NCI-H345 treated with DMSO at 0.1 percent for 48 hours (cell line): ENCODE measurements at regions not wholly inside any gene's neighbourhood (a gene's known extent, or its start where the extent isn't known, plus 50 kb on each side); places are given as distances from the start of the nearest gene placed in this dataset.

Source experiments
- DNase-seq: peaks from one replicate; lab custom pipeline; 2025; ENCODE audit not compliant: unreplicated experiment; lab: John Stamatoyannopoulos, UW

DNA sequence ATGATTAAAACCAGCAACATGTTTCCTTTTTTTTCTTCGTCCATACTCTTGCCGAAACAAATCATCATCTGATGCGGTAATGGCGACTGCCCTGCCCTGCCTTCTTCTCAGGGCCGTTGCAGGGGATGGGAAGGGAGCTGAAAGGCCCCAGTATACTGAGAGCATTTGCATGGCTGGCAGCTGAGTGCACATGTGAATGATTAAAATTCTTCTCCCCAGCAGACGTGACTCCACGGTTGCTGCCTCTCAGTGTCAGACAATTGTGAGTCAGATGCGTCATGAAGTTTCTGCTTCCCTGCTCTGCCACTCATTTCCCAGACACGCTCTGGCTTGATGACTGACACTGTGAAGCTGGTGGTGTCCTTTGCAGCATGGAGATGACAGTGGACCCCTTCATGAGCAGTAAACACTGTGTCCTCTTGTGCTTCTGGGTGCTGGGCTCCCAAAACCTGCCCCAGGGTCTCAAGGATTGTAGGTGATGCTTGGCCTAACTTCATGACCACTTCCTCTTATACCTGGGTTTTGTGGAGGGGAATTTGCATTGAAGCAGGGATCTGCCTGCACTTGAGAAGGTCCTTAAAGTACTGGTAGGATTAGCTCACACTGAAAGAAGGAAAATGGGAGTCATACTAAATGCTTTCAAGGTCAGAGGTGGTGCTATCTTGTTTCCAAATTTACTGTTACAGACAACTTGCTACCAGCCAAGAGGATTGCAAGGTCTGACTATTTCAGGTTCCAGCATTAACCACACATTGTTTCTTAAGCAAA lies 222.5 kb upstream of the COPS8 start:
- no peak for DNase-seq

DNA sequence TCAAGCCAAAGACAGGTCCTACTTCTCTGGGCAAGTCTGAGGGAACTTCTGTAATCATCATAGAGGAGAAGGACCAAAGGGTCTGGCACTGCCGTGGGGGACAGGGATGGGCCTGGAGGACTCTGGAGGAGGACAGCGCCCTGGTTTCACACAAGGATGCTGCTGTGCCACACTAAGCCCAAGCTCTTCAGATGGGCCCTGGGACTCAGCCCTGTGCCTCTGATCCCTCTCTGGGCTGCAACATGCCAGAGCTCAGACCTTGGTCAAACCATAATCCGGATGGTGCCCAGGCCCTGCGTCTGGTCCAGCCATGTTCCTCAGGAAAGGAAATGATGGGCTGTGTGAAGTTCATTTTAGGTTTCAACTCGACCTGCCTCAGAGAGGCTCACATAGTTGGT lies 222.0 kb upstream of the COPS8 start:
- DNase-seq, result no peak

DNA sequence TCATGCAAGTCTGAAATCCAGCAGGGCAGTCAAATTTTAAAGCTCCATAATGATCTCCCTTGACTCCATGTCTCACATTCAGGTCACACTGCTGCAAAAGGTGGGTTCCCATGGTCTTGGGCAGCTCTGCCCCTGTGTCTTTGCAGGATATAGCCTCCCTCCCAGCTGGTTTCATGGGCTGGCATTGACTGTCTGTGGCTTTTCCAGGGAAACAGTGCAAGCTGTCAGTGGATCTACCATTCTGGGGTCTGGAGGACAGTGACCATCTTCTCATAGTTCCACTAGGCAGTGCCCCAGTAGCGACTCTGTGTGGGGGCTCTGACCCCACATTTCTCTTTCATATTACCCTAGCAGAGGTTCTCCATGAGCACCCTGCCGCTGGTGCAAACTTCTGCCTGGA lies 220.6 kb upstream of the COPS8 start:
- DNase-seq, result no peak

DNA sequence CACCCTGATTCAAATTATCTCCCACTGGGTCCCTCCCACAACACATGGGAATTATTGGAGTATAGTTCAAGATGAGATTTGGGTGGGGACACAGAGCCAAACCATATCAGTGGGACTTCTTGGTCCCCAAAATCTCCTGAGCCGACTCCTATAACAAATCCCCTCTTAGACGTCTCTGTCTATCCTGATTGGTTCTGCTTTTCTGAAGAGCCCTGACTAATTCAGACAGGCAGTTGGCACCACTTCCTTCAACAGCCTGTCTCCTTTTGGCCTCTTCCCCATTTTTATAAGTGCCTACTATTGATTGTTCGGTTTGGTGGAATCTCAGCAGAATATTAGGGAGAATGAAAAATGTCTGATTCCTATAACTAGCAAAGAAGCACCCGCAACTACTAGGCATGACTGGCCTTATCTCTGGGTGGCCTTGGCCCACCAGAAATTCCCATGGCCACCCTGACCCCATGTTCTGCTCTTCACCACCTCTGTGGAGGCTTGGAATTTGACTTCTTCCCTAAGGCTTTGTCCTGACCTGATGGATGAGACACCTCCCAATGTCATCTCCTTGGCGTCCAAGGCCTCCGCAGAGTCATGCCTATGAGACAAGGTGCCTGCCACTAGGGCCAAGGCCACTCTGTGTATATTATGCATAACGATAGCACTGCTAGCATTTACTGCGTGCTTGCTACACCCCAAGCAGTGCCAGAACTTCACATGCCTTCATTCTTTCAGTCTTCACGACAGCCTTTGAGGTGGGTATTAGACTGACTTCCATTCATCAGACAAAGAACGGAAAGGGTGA lies 218.9 kb upstream of the COPS8 start:
- DNase-seq, result no peak

DNA sequence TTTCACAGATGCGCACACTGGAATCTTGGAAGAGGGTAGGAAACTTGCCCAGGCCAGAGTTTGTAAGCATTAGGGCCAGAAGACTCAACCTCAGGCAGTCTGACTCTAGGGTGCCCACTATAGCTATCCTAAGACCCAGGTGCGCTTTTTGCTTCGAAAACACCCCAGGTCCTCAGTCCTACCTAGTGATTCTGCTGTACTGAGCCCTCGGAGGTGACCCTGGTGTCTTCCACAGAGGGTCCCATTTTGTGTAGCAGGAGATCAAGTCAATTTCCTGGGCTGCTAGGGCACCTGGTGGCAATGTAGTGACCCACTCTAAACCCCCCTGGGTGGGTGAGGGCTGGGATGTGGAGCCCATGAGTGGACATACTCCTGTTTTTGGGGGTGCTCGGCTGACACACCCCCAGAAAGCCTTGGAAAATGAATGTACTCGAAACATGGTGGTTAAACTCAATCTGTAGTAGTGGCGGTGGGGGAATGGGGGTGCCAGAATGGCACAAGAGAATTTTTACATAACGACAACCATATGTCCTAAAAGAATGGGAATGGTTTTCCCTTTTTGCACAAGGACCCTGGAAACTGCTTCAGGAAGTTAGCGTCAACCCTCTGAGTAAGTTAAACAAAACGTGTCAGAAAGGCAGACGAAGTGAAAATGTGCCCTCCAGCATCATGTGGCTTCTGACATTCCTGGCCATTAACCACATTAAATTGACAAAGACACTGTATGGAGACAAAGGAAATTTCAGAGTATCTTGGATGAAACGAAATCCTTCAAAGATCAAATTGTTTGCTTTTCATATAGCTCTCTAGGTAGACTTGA lies 218.0 kb upstream of the COPS8 start:
- DNase-seq, result no peak

DNA sequence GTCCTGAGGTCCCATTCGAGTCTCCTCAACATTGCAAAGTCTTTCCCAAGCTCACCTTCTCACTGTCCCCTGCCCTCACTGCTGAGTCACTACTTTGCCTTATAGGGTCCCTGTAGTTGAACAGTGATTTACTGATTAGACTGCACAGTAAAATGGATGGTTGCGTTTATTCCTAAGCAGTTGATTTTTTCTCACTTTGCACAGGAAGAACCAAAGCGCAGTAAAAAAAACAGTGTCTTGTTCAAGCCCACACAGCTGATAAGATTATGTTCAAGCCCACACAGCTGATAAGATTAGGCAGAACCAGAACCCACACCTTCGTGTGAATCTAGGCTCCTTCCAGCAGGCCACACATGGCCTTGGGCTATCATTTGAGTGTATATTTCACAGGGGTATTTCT lies 215.3 kb upstream of the COPS8 start:
- DNase-seq, result no peak

DNA sequence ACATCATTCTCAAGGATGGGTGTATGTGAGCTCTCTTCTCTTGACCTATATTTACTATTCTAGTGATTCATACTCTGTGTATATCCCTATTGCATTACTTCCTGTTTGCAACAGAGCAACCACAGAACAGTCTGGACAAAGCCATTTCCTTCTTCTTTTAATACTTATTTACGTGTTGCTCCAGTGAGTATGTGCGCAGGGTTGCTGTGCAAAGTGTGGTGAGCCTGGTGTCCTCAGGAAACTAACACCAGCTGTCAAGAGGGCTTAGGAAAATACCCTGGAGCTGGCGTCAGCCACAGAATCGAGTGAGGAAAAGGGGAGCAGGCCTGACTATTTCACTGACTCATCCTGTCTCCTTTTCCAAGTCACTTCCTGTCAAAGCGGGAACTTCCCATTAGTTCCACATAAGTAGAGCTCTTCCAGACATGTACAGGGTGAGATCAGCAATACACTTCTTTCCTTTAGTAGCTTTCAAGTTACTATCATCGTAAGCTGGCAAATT lies 214.1 kb upstream of the COPS8 start:
- DNase-seq, result no peak

DNA sequence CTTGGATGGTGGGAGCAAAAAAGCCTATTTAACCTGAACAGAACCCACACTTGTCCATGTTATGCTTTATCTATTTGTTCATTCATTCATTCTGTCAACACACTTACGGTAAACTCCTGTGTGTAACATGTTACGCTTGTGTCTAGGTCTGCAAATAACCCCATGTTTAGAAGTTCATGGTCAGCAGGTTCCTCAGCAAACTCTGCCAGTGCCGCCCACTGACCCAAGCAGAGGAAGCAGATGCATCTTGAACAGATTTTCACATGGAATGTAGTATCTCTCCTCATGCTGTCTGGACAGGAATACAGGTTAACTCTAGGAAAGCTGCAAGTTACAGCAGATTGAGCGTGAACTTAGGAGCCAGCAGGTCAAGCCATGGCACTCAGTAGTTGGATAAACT lies 213.7 kb upstream of the COPS8 start:
- DNase-seq, result no peak

DNA sequence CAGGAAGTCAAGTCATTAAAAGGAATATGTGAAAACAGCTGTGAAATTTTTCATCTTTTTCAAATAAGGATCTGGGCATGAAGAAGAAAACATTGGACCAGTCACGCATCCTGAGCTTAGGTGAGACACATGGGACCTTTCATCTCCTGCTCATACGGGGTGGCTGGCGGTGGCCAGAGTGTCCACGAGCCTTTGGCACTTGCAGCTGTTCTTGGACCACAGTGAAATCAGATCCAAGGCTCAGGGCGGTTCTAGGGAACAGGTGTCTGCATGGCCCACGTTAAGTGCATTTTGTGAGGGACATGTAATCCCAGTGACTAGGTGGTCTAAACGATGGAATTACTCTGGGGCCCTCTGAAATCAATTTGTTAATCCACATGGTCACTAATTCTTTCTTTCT lies 212.7 kb upstream of the COPS8 start:
- no peak for DNase-seq

DNA sequence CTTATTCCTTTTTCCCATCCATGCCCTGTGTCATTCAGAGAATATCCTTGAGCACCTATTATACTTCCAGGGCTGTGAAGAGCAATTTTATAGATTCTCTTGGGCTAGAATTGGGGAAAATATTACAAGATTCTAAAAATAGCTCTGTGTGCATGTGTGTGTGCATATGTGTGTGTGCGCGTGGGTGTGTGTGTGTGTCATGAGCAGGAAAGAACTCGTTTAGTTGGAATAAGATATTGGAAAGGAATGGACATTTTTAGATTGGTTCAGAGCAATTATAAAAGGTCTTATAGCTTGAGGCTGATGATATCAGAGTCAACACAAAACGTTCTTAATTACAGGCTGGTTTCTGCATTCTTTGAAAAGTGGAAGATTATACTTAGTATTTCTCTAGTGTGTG lies 212.1 kb upstream of the COPS8 start:
- no peak for DNase-seq

DNA sequence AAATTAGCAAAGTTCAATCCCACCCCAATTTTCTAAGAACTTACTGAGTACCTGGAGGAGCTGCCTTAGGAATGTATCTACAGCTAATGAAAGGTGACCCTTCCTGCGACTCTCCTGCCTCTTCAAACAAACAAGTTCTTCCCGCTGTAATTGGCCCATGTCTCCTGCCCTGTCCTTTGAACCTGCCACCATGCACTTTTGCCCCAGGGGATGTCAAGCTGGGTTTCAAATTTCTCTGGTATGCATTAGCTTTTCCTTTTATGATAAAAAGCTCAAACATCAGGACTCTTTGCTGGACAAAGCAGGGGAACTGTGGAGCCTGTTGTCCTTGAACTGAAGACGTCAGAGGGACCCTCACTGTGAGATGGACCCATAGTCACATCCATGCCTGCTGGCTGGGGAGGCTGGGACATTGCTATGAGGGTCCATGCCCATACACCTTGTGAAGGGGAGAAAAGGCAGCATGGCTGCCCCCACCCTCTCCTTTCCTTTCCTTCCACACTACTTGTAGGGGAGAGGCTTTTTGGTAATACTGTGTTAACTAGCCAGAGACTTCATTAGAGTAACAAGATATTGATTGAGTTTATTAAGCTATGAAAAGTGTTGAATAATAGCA lies 210.7 kb upstream of the COPS8 start:
- no peak for DNase-seq

DNA sequence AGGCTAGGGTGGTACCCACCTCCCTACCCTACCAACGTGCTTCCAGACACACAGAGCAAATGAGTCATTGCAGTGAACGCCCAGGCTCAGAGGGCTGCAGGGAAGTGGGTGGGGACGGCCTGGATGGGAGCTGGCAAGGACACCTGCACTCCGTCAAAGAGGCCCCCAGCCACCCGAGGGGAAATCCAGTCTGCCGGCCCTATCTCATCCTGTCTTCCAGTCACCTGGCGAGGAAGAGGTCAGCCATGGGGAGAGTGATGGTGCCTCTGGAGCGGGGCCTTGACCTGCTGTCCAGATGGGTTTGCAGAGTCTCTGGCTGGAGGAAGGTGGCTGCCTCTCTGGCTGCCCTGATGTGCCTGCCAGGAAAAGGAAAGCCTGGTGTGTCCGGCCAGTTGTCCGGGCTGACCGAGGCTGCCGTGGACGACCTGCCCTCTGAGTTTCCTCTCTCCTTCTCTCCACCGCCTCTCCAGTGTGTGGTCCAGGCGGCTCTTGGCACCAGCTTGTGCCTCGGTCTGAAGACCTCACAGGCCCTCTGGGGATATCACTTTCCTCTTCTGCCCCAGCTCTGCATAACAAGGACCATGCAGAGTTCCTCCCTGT lies 209.7 kb upstream of the COPS8 start:
- no peak for DNase-seq

DNA sequence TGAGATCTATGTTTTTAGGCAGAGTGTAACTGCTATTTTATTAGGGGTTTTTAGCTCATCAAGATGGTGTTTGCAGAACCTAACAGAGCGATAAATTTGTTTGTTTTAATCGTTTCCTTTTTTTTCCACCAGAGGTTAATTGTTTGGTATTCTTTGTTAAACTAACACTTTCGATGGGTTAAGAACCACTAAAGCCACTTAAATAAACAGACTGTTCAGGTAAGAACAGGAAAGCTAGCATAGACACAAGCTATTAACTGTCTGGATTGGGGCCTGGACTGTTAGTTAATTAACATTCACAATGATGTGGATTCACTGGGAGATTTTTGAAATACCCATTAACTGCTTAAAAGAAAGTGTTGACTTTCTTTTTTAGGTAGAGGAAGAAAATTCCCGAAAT lies 209.0 kb upstream of the COPS8 start:
- DNase-seq, result peak; percentile 37

DNA sequence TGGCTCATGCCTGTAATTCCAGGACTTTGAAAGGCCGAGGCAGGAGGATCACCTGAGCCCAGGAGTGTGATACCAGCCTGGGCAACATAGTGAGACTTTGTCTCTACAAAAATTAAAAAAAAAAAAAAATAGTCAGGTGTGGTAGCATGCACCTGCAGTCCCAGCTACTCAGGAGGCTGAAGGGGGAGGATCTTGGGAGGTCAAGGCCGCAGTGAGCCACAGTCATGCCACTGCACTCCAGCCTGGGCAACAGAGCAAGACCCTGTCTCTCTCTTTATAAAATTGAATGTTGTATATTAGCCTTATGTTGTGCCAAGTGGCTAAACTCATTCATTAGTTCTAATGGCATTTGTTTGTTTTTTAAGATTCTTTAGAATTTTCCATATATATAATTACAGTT lies 207.7 kb upstream of the COPS8 start:
- DNase-seq, result no peak

DNA sequence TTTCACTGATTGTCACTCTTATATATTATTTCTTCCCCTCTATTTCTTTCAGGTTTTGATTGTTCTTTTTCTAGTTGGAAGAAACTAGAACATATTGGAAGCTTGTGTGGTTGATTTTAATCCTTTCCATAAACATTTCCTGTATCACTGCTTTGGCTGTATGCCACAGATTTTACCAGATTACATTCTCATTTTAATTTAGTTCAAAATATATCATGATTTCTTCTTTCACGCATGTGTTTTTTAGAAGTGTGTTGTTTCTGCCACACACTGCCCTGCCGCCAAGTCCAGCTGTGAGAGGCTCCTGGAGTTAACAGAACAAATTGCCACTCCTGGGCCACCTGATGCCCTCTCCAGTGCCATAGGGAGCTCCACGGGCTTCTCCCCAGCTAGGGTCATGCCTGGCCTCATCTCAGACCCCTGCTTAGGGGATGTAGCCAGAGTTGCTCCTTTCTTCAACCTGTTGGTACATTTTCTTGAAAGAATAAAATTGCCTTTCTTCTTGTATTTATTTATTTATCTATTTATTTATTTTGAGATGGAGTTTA lies 206.2 kb upstream of the COPS8 start:
- no peak for DNase-seq

DNA sequence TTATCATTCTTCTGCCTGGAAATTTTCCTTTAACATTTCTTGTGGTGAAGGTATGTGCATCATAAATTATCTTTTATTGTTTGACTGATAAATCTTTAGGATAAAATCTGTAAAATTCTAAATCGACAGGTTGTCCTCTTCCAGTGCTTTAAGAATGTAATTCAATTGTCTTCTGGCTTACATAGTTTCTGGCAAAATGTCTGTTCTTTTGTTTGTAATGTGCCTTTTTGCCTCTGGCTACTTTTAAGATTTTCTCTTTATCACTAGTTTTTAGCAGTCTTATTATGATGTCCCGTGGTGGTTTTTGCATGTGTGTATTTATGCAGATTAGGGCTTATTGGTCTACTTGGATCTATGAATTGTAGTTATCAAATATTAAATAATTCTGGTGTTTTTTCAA lies 203.6 kb upstream of the COPS8 start:
- DNase-seq, result no peak

DNA sequence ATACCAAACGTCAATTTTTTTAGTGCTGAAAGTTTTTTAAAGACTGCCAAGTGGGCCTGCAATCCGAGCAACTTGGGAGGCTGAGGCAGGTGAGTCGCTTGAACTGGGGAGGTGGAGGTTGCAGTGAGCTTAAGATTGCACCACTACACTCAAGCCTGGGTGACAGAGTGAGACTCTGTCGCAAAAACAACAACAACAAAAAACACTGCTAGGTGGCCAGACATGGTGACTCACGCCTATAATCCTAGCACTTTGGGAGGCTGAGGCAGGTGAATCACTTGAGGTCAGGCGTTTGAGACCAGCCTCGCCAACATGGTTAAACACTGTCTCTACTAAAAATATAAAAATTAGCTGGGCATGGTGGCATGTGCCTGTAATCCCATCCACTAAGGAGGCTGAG lies 202.8 kb upstream of the COPS8 start:
- no peak for DNase-seq

DNA sequence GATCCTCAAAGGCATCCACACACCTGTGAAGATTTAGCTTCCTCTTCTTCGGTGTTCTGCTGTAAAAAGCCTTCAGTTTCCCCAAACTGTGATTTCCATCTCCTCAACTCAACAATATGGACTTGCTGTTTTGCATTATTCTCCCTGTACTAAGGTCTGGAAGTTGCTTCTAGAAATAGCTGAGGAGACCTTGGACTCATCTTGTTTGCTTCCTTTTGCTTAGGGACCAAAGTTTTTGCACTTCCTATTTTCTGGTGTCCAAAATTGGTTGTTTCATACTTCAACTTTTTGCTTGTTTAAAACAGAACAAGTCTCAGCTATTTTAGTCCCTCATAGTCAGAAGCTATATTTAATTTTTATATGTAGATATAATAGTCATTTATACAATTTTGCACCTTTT lies 201.9 kb upstream of the COPS8 start:
- DNase-seq, result no peak

DNA sequence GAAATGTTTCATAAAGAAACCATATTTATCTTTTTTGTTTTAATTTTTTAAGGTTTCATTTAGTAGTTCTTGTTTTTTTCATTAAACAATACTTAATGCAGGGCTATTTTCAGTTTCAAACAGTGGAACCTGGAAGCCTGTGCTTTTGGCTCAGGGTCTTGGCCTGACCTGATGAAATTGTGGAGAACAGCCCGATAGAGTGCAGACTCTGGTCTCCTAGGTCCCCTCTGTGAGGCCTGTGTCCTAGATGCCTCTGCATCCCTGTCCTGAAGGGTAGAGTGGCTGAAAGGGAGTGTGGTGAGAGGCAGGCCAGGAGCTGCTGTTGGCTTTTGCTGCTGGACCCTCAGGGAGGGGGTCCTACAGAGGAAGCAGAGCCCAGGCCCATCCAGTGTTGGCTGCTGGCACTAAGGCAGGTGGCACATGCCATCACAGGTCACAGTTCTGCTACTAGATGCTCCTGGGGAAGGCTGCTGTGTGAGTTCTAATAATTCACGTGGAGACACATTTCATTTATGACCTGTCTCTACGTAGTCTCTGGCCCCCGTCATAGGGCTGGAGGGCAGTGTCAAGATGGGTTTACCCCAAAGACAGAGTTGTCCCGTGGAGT lies 201.0 kb upstream of the COPS8 start:
- DNase-seq, result no peak

DNA sequence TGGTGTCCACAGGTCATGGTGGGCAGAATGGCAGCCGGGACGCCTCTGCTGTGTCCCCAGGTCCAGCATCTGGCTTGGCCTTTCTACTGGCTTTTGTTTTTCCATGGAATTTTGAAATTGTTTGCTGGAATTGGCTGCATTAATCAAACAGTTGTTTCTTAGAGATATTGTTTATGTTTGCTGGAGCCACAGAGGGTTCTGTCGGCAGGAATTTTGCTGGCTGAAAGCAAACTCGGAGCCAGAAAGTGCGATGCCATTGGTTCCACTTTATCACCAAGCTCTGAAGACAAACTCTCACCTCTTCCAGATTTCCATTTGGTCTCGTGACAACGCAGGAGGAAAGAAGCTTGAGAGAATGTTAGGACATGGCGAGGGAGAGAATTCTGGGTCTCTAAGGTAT lies 199.2 kb upstream of the COPS8 start:
- DNase-seq, result no peak
